Mesodermal cell (in vitro differentiated cells): ENCODE measurements at regions not wholly inside any gene's neighbourhood (a gene's known extent, or its start where the extent isn't known, plus 50 kb on each side); places are given as distances from the start of the nearest gene placed in this dataset.

Experiments used
- H3K27ac ChIP-seq: 2 replicates; pipeline ENCODE4 v1.7.0; 2013; ENCODE audit warnings: mild to moderate bottlenecking, low read depth, low read length, moderate library complexity; ENCODE audit not compliant: severe bottlenecking
- H3K36me3 ChIP-seq: 2 replicates; pipeline ENCODE4 v1.7.1; 2013; ENCODE audit warnings: mild to moderate bottlenecking, low read length, moderate library complexity; ENCODE audit not compliant: control insufficient read depth, insufficient read depth
- H3K4me1 ChIP-seq: one replicate; pipeline ENCODE4 v1.7.1; 2013; ENCODE audit warnings: mild to moderate bottlenecking, low read length; ENCODE audit not compliant: insufficient read depth, control insufficient read depth, poor library complexity, severe bottlenecking
- H3K4me3 ChIP-seq: 2 replicates; pipeline ENCODE4 v1.7.0; 2013; ENCODE audit warnings: low read length, control low read depth, mild to moderate bottlenecking; ENCODE audit not compliant: insufficient read depth, poor library complexity, severe bottlenecking; ENCODE audit errors: extremely low read depth
- H3K9me3 ChIP-seq: 2 replicates; pipeline ENCODE4 v1.7.1; 2013; ENCODE audit warnings: mild to moderate bottlenecking, low read length, moderate library complexity; ENCODE audit not compliant: control insufficient read depth
- WGBS, 2 experiments: methylation state at CpG; one replicate each; pipeline ENCODE4 v1.1.5; 2013; ENCODE audit warnings: missing lambda C conversion rate in 2 of 2; ENCODE audit not compliant: insufficient coverage in 2 of 2; 5-methylcytosine and 5-hydroxymethylcytosine counted together

- Histone ChIP-seq H3K4me3 (no peak overlapping the region), H3K27ac (no peak overlapping the region), H3K9me3 (no peaks in the 10 kb centered on the region), H3K4me1 (peaks cover 18% of the 10 kb centered on the region), H3K36me3 (no peaks in the 10 kb centered on the region)
- 86 to 94% methylated on average over 7 of the region's 8 CpGs for WGBS, 2 experiments
These were observed 61.7 kb upstream of the USP24 start for GRCh38 chr1:55276671-55277376.

- 80 to 100% methylated on average over 1 of the region's 1 CpG for WGBS, 2 experiments
- Histone ChIP-seq H3K36me3 (no peaks in the 10 kb centered on the region), H3K4me1 (peaks cover 15% of the 10 kb centered on the region), H3K27ac (no peak overlapping the region), H3K4me3 (no peak overlapping the region), H3K9me3 (no peaks in the 10 kb centered on the region)
These were observed 60.8 kb upstream of the USP24 start for GRCh38 chr1:55275941-55276341.

GRCh38 chr1:55275151-55275748 lies 60.1 kb upstream of the USP24 start:
- WGBS, 2 experiments: 62 to 74% methylated on average over 8 of the region's 12 CpGs
- H3K4me3 ChIP-seq: no peak overlapping the region
- no peaks in the 10 kb centered on the region for H3K9me3 ChIP-seq
- H3K36me3 ChIP-seq: no peaks in the 10 kb centered on the region
- peaks cover 8% of the 10 kb centered on the region for H3K4me1 ChIP-seq
- no peak overlapping the region for H3K27ac ChIP-seq

- H3K4me1 ChIP-seq: peaks cover 8% of the 10 kb centered on the region
These were observed 57.8 kb upstream of the USP24 start for GRCh38 chr1:55272994-55273393.

More at GRCh38 chr1:55272994-55273393, 57.8 kb upstream of the USP24 start:
- Histone ChIP-seq H3K4me3 (no peak overlapping the region), H3K27ac (no peak overlapping the region), H3K36me3 (no peaks in the 10 kb centered on the region), H3K9me3 (no peaks in the 10 kb centered on the region)
- WGBS, 2 experiments: 70 to 72% methylated on average over 2 to 3 of the region's 4 CpGs
